DND-41 (cell line): ENCODE measurements at regions not wholly inside any gene's neighbourhood (a gene's known extent, or its start where the extent isn't known, plus 50 kb on each side); places are given as distances from the start of the nearest gene placed in this dataset.

ENCODE experiments used
- EZH2 ChIP-seq: IDR thresholded peaks from 3 replicates; pipeline ENCODE4 v1.6.1; 2012; ENCODE audit warnings: borderline replicate concordance, low read depth, mild to moderate bottlenecking, moderate library complexity, low read length, inconsistent platforms; ENCODE audit not compliant: severe bottlenecking
- TF ChIP-seq, protein P1 (sequence below): IDR thresholded peaks from 2 replicates; pipeline ENCODE4 v1.5.1; 2012; ENCODE audit warnings: borderline replicate concordance, low read length, moderate library complexity, mild to moderate bottlenecking; ENCODE audit not compliant: poor library complexity, severe bottlenecking; ENCODE audit errors: extremely low read depth

- TF ChIP-seq, protein P1, sequence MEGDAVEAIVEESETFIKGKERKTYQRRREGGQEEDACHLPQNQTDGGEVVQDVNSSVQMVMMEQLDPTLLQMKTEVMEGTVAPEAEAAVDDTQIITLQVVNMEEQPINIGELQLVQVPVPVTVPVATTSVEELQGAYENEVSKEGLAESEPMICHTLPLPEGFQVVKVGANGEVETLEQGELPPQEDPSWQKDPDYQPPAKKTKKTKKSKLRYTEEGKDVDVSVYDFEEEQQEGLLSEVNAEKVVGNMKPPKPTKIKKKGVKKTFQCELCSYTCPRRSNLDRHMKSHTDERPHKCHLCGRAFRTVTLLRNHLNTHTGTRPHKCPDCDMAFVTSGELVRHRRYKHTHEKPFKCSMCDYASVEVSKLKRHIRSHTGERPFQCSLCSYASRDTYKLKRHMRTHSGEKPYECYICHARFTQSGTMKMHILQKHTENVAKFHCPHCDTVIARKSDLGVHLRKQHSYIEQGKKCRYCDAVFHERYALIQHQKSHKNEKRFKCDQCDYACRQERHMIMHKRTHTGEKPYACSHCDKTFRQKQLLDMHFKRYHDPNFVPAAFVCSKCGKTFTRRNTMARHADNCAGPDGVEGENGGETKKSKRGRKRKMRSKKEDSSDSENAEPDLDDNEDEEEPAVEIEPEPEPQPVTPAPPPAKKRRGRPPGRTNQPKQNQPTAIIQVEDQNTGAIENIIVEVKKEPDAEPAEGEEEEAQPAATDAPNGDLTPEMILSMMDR, result no peak
- no peak for TF ChIP-seq EZH2
These were observed 361.2 kb downstream of the ZNF516 start for GRCh38 chr18:76133873-76134272.
